GDM1 (cell line): ENCODE measurements at regions not wholly inside any gene's neighbourhood (a gene's known extent, or its start where the extent isn't known, plus 50 kb on each side); places are given as distances from the start of the nearest gene placed in this dataset.
"Not testable (repeated sequence)": the region's sequence is repeated elsewhere in the genome, so short reads cannot be mapped to it uniquely, and the experiment has no call there.

Experiments used
- DNase-seq: peaks from one replicate; lab custom pipeline; 2025; lab: John Stamatoyannopoulos, UW

GRCh38 chr2:14064346-14064745 lies 568.2 kb upstream of the LRATD1 start:
- no peak for DNase-seq

- DNase-seq: no peak
Observed at GRCh38 chr2:14072338-14072737, 560.2 kb upstream of the LRATD1 start.

- DNase-seq: no peak
Observed at GRCh38 chr2:14074691-14075090, 557.8 kb upstream of the LRATD1 start.

- no peak for DNase-seq
Observed at GRCh38 chr2:14079576-14079975, 552.9 kb upstream of the LRATD1 start.

- DNase-seq: no peak
Observed at GRCh38 chr2:14081521-14081920, 551.0 kb upstream of the LRATD1 start.

- no peak for DNase-seq
Observed at GRCh38 chr2:14082640-14083039, 549.9 kb upstream of the LRATD1 start.

- no peak for DNase-seq
Observed at GRCh38 chr2:14094592-14094991, 537.9 kb upstream of the LRATD1 start.

- not testable (repeated sequence) for DNase-seq
Observed at GRCh38 chr2:14099101-14099500, 533.4 kb upstream of the LRATD1 start.

- no peak for DNase-seq
Observed at GRCh38 chr2:14114275-14114674, 518.2 kb upstream of the LRATD1 start.

- DNase-seq: no peak
Observed at GRCh38 chr2:14120376-14120775, 512.1 kb upstream of the LRATD1 start.

GRCh38 chr2:14123436-14124103 lies 508.9 kb upstream of the LRATD1 start:
- no peak for DNase-seq

GRCh38 chr2:14125624-14126293 lies 506.8 kb upstream of the LRATD1 start:
- DNase-seq: no peak

- DNase-seq: no peak
Observed at GRCh38 chr2:14126846-14127245, 505.7 kb upstream of the LRATD1 start.

GRCh38 chr2:14127765-14128164 lies 504.8 kb upstream of the LRATD1 start:
- DNase-seq: no peak

GRCh38 chr2:14132386-14132785 lies 500.1 kb upstream of the LRATD1 start:
- no peak for DNase-seq

- no peak for DNase-seq
Observed at GRCh38 chr2:14134771-14135170, 497.7 kb upstream of the LRATD1 start.

GRCh38 chr2:14136030-14136429 lies 496.5 kb upstream of the LRATD1 start:
- no peak for DNase-seq

GRCh38 chr2:14137643-14138042 lies 494.9 kb upstream of the LRATD1 start:
- no peak for DNase-seq

- DNase-seq: no peak
Observed at GRCh38 chr2:14140009-14140550, 492.4 kb upstream of the LRATD1 start.

- no peak for DNase-seq
Observed at GRCh38 chr2:14143435-14143834, 489.1 kb upstream of the LRATD1 start.

GRCh38 chr2:14148216-14148615 lies 484.3 kb upstream of the LRATD1 start:
- no peak for DNase-seq

GRCh38 chr2:14157816-14158215 lies 474.7 kb upstream of the LRATD1 start:
- no peak for DNase-seq

GRCh38 chr2:14180333-14180732 lies 452.2 kb upstream of the LRATD1 start:
- DNase-seq: no peak
